ENCODE measurements at regions not wholly inside any gene's neighbourhood (a gene's known extent, or its start where the extent isn't known, plus 50 kb on each side); places are given as distances from the start of the nearest gene placed in this dataset.
"Not testable (repeated sequence)": the region's sequence is repeated elsewhere in the genome, so short reads cannot be mapped to it uniquely, and the experiment has no call there.

- no peak for DNase-seq (ENCODE audit: low spot score)
Measured at GRCh38 chr12:91885851-91886731, 259.6 kb downstream of the BTG1 start.

GRCh38 chr12:91884230-91884629 lies 261.4 kb downstream of the BTG1 start:
- DNase-seq (ENCODE audit: low spot score) = no peak

- DNase-seq (ENCODE audit: low spot score) = no peak
Measured at GRCh38 chr12:91883811-91884210, 261.8 kb downstream of the BTG1 start.

GRCh38 chr12:91882910-91883309 lies 262.7 kb downstream of the BTG1 start:
- no peak for DNase-seq (ENCODE audit: low spot score)

GRCh38 chr12:91880528-91880927 lies 265.1 kb downstream of the BTG1 start:
- DNase-seq (ENCODE audit: low spot score) = no peak

GRCh38 chr12:91877456-91878235 lies 268.0 kb downstream of the BTG1 start:
- DNase-seq (ENCODE audit: low spot score) = no peak

GRCh38 chr12:91877022-91877421 lies 268.6 kb downstream of the BTG1 start:
- DNase-seq (ENCODE audit: low spot score) = peak; percentile 20

- DNase-seq (ENCODE audit: low spot score) = not testable (repeated sequence)
Measured at GRCh38 chr12:91875671-91876070, 270.0 kb downstream of the BTG1 start.

- DNase-seq (ENCODE audit: low spot score) = no peak
Measured at GRCh38 chr12:91874086-91874865, 271.4 kb downstream of the BTG1 start.

- DNase-seq (ENCODE audit: low spot score) = no peak
Measured at GRCh38 chr12:91871751-91872150, 273.9 kb downstream of the BTG1 start.

- no peak for DNase-seq (ENCODE audit: low spot score)
Measured at GRCh38 chr12:91870872-91871707, 274.6 kb downstream of the BTG1 start.

- no peak for DNase-seq (ENCODE audit: low spot score)
Measured at GRCh38 chr12:91868054-91868453, 277.6 kb downstream of the BTG1 start.

- no peak for DNase-seq (ENCODE audit: low spot score)
Measured at GRCh38 chr12:91866566-91866965, 279.1 kb downstream of the BTG1 start.

- DNase-seq (ENCODE audit: low spot score) = no peak
Measured at GRCh38 chr12:91863702-91864101, 281.9 kb downstream of the BTG1 start.

- DNase-seq (ENCODE audit: low spot score) = no peak
Measured at GRCh38 chr12:91861554-91861953, 284.1 kb downstream of the BTG1 start.

- no peak for DNase-seq (ENCODE audit: low spot score)
Measured at GRCh38 chr12:91859347-91859746, 286.3 kb downstream of the BTG1 start.

- DNase-seq (ENCODE audit: low spot score) = no peak
Measured at GRCh38 chr12:91857813-91858542, 287.7 kb downstream of the BTG1 start.

GRCh38 chr12:91854725-91855124 lies 290.9 kb downstream of the BTG1 start:
- peak; percentile 42 for DNase-seq (ENCODE audit: low spot score)

GRCh38 chr12:91853350-91854127 lies 292.1 kb downstream of the BTG1 start:
- no peak for DNase-seq (ENCODE audit: low spot score)

GRCh38 chr12:91852634-91853033 lies 293.0 kb downstream of the BTG1 start:
- DNase-seq (ENCODE audit: low spot score) = no peak

Measured in COLO829 (cell line).